H1 (cell line): ENCODE measurements at regions not wholly inside any gene's neighbourhood (a gene's known extent, or its start where the extent isn't known, plus 50 kb on each side); places are given as distances from the start of the nearest gene placed in this dataset.

Experiments used
- CTCF ChIA-PET: fragments of 300-600 bp; sonication (Branson Sonifier 250); formaldehyde crosslinking; loops from one replicate; lab custom pipeline; 2021; ENCODE audit not compliant: partially characterized antibody; lab: Charles Lee
- POLR2A ChIA-PET: fragments of 300-600 bp; sonication (Branson Sonifier 250); formaldehyde crosslinking; loops from one replicate; lab custom pipeline; 2021; ENCODE audit warnings: inconsistent platforms; ENCODE audit not compliant: partially characterized antibody; lab: Charles Lee
- DNase-seq, 2 experiments: peaks; one replicate each; pipeline versions ENCODE4 v3.0.0 to v3.0.0-alpha.2; 2010 to 2022; ENCODE audit warnings: low spot score in 2 of 2, low read depth in 1 of 2, mixed read lengths in 1 of 2
- FAIRE-seq: peaks from 2 replicates; lab custom pipeline; 2011; peaks lifted over from hg19 to GRCh38; lab: Jason Lieb, UNC
- H2AFZ ChIP-seq: 2 replicates; pipeline ENCODE4 v1.8.1; 2012; ENCODE audit warnings: low read length, inconsistent platforms
- H2AK5ac ChIP-seq: 2 replicates; pipeline ENCODE4 v1.6.1; 2013; ENCODE audit warnings: low read depth, low read length
- H2BK120ac ChIP-seq: replicated peaks from 2 replicates; pipeline ENCODE3; 2013; ENCODE audit warnings: low read depth, low read length, inconsistent platforms
- H2BK12ac ChIP-seq: 2 replicates; pipeline ENCODE4 v1.6.1; 2013; ENCODE audit warnings: low read depth, low read length
- H2BK15ac ChIP-seq: 2 replicates; pipeline ENCODE4 v1.6.1; 2013; ENCODE audit warnings: low read length
- H2BK20ac ChIP-seq: 2 replicates; pipeline ENCODE4 v1.6.1; 2013; ENCODE audit warnings: low read length
- H2BK5ac ChIP-seq: 2 replicates; pipeline ENCODE4 v1.6.1; 2013; ENCODE audit warnings: low read depth, low read length
- H3K14ac ChIP-seq: 2 replicates; pipeline ENCODE4 v1.6.1; 2013; ENCODE audit warnings: inconsistent platforms; ENCODE audit not compliant: insufficient read length
- H3K18ac ChIP-seq: 2 replicates; pipeline ENCODE4 v1.6.1; 2013; ENCODE audit warnings: low read length; ENCODE audit errors: extremely low read depth
- H3K23ac ChIP-seq: 2 replicates; pipeline ENCODE4 v1.6.1; 2013; ENCODE audit warnings: inconsistent platforms; ENCODE audit not compliant: insufficient read length
- H3K23me2 ChIP-seq: 2 replicates; pipeline ENCODE4 v1.6.1; 2013; ENCODE audit warnings: low read depth, low read length
- H3K27ac ChIP-seq: 2 replicates; pipeline ENCODE4 v1.6.1; 2011; ENCODE audit warnings: low read depth, low read length, inconsistent platforms
- H3K27me3 ChIP-seq, 4 experiments: replicated peaks in 1 of 4; 1 replicate in 1 of 4; 2 replicates in 3 of 4; pipeline versions ENCODE4 v1.6.1 to v1.8.1; 2011 to 2013; ENCODE audit warnings: low read length in 3 of 4, mild to moderate bottlenecking in 3 of 4, inconsistent platforms in 2 of 4, mixed read lengths in 2 of 4, moderate library complexity in 1 of 4; ENCODE audit not compliant: control insufficient read depth in 3 of 4, insufficient read depth in 3 of 4; ENCODE audit errors: extremely low read depth in 1 of 4
- H3K36me3 ChIP-seq, 4 experiments: 2 replicates each; pipeline versions ENCODE4 v1.6.1 to v1.8.1; 2011 to 2013; ENCODE audit warnings: mild to moderate bottlenecking in 4 of 4, low read length in 3 of 4, moderate library complexity in 2 of 4, control low read depth in 1 of 4, inconsistent platforms in 1 of 4; ENCODE audit not compliant: insufficient read depth in 4 of 4, control insufficient read depth in 2 of 4
- H3K4ac ChIP-seq: replicated peaks from 2 replicates; pipeline ENCODE3; 2013; ENCODE audit warnings: low read length, low read depth, mixed read lengths, inconsistent platforms; ENCODE audit not compliant: insufficient read length
- H3K4me1 ChIP-seq, 4 experiments: replicated peaks in 1 of 4; 1 replicate in 1 of 4; 2 replicates in 3 of 4; pipeline versions ENCODE4 v1.6.1 to v1.8.1; 2011 to 2013; ENCODE audit warnings: low read length in 3 of 4, inconsistent platforms in 2 of 4, mixed read lengths in 1 of 4; ENCODE audit not compliant: insufficient read depth in 4 of 4, control insufficient read depth in 3 of 4
- H3K4me2 ChIP-seq, 2 experiments: 2 replicates each; pipeline versions ENCODE4 v1.6.1 to v1.8.1; 2011 to 2013; ENCODE audit warnings: low read depth in 2 of 2, low read length in 2 of 2, control low read depth in 1 of 2, inconsistent platforms in 1 of 2, mild to moderate bottlenecking in 1 of 2; ENCODE audit not compliant: insufficient read depth in 1 of 2
- H3K4me3 ChIP-seq, 4 experiments: fragments of 200-600, 300-600 bp in 1 of 4; sonication (generic), shearing (Covaris generic), sonication (Bioruptor Twin) in 1 of 4; 2 replicates each; pipeline versions ENCODE4 v1.5.1 to v1.8.1; 2011 to 2016; ENCODE audit warnings: low read length in 4 of 4, low read depth in 3 of 4, control low read depth in 2 of 4, inconsistent platforms in 2 of 4, mild to moderate bottlenecking in 2 of 4, mixed read lengths in 1 of 4, moderate library complexity in 1 of 4; ENCODE audit not compliant: insufficient read depth in 2 of 4; ENCODE audit errors: extremely low read depth in 1 of 4
- H3K56ac ChIP-seq: replicated peaks from 2 replicates; pipeline ENCODE3; 2013; ENCODE audit warnings: low read depth, mild to moderate bottlenecking, mixed read lengths, low read length, inconsistent platforms; ENCODE audit not compliant: insufficient read length
- H3K79me1 ChIP-seq: 2 replicates; pipeline ENCODE4 v1.6.1; 2013; ENCODE audit warnings: low read depth, low read length, control low read depth
- H3K79me2 ChIP-seq, 2 experiments: 2 replicates each; pipeline versions ENCODE4 v1.6.1 to v1.8.1; 2012 to 2013; ENCODE audit warnings: low read length in 2 of 2, mild to moderate bottlenecking in 2 of 2, inconsistent platforms in 1 of 2; ENCODE audit not compliant: insufficient read depth in 2 of 2, control insufficient read depth in 1 of 2
- H3K9ac ChIP-seq, 4 experiments: replicated peaks in 1 of 4; 1 replicate in 1 of 4; 2 replicates in 3 of 4; pipeline versions ENCODE4 v1.6.1 to v1.8.1; 2011 to 2013; ENCODE audit warnings: low read depth in 3 of 4, low read length in 3 of 4, control low read depth in 2 of 4, mild to moderate bottlenecking in 2 of 4, moderate library complexity in 2 of 4, inconsistent platforms in 1 of 4; ENCODE audit errors: extremely low read depth in 1 of 4
- H3K9me3 ChIP-seq, 2 experiments: 2 replicates each; pipeline versions ENCODE4 v1.6.1 to v1.8.1; 2012 to 2013; ENCODE audit warnings: mild to moderate bottlenecking in 2 of 2, moderate library complexity in 2 of 2, control low read depth in 1 of 2, inconsistent platforms in 1 of 2, low read depth in 1 of 2, low read length in 1 of 2, mixed read lengths in 1 of 2; ENCODE audit not compliant: insufficient read depth in 2 of 2
- H4K20me1 ChIP-seq, 2 experiments: replicated peaks in 1 of 2; 2 replicates each; pipeline versions ENCODE3 to v1.8.1; 2011 to 2013; ENCODE audit warnings: inconsistent platforms in 2 of 2, low read length in 2 of 2, mild to moderate bottlenecking in 1 of 2; ENCODE audit not compliant: insufficient read depth in 2 of 2, control insufficient read depth in 1 of 2
- H4K5ac ChIP-seq: 2 replicates; pipeline ENCODE4 v1.6.1; 2013; ENCODE audit warnings: low read length, low read depth, mixed read lengths, inconsistent platforms; ENCODE audit not compliant: insufficient read length
- H4K8ac ChIP-seq: 2 replicates; pipeline ENCODE4 v1.8.0; 2013; ENCODE audit warnings: mild to moderate bottlenecking, moderate library complexity, low read length, inconsistent platforms; ENCODE audit not compliant: insufficient read depth; ENCODE audit errors: extremely low read depth
- H4K91ac ChIP-seq: replicated peaks from 2 replicates; pipeline ENCODE3; 2013; ENCODE audit warnings: low read length, mixed read lengths, inconsistent platforms; ENCODE audit not compliant: insufficient read length
- WGBS, 2 experiments: shearing (Covaris generic) in 1 of 2; methylation state at CpG; one replicate each; pipeline versions ENCODE4 v1.1.6 to v1.1.7; 2013 to 2015; ENCODE audit warnings: low lambda C conversion rate in 2 of 2, mixed read lengths in 2 of 2, inconsistent platforms in 1 of 2, low coverage in 1 of 2, missing lambda C conversion rate in 1 of 2; ENCODE audit not compliant: insufficient replicate concordance in 2 of 2, insufficient coverage in 1 of 2, insufficient read length in 1 of 2; ENCODE audit errors: extremely low coverage in 1 of 2, missing lambda C conversion rate in 1 of 2; 5-methylcytosine and 5-hydroxymethylcytosine counted together
- TF ChIP-seq, protein P1 (sequence below): fragments of 300-600 bp; sonication (generic); IDR thresholded peaks from 2 replicates; pipeline ENCODE4 v1.7.1; 2012; ENCODE audit warnings: low read length, moderate library complexity, mild to moderate bottlenecking, inconsistent platforms; ENCODE audit not compliant: insufficient replicate concordance

DNA sequence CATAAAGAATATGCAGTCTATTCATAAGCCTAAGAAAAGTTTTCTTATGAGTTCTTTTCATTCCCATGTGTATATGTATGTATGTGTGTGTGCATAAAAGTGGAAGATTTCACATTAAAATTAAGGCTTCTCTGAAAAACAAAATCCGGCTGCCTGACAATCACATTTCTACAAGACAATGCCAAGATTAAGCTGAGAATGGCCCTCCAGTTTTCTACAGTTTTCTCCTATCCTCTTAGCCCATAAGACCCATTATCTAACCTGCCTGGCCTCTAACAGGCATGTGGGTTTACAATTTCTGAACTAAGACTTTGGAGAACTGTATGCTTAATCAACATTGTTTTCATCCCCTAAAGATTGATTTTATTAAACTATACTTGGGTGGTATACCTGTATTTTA lies 446.0 kb upstream of the SEMA3A start:
- Histone ChIP-seq H3K27ac (no peak overlapping the region), H2AFZ (no peak overlapping the region), H2BK5ac (no peak overlapping the region), H3K4ac (no peak overlapping the region), H3K56ac (no peak overlapping the region), H3K4me2 (no peak overlapping the region; a peak in 1 of 4 replicates), H3K23me2 (no peaks in the 10 kb centered on the region), H4K8ac (no peak overlapping the region), H4K91ac (no peak overlapping the region), H3K4me1 (peaks cover 0 to 7% (median 2%) of the 10 kb centered on the region in 4 experiments; a peak in 4 of 7 replicates), H4K5ac (no peak overlapping the region), H4K20me1 (no peaks in the 10 kb centered on the region), H2BK12ac (no peak overlapping the region), H3K14ac (no peak overlapping the region), H3K79me2 (no peaks in the 10 kb centered on the region), H2BK15ac (no peak overlapping the region), H2BK120ac (no peak overlapping the region), H3K9ac (no peak overlapping the region), H3K27me3 (no peaks in the 10 kb centered on the region), H3K18ac (no peak overlapping the region), H2AK5ac (no peak overlapping the region), H3K4me3 (no peak overlapping the region), H3K36me3 (no peaks in the 10 kb centered on the region), H3K79me1 (no peaks in the 10 kb centered on the region), H3K23ac (no peak overlapping the region), H2BK20ac (no peak overlapping the region), H3K9me3 (no peaks in the 10 kb centered on the region)
- 43% methylated on average over 1 of the region's 1 CpG; no CpG with 5 or more reads in 1 of the 2 experiments for WGBS, 2 experiments
- POLR2A ChIA-PET = no interaction called here
- DNase-seq = no peak
- peak; percentile 66 for FAIRE-seq
- CTCF ChIA-PET = no interaction called here
- TF ChIP-seq, protein P1, sequence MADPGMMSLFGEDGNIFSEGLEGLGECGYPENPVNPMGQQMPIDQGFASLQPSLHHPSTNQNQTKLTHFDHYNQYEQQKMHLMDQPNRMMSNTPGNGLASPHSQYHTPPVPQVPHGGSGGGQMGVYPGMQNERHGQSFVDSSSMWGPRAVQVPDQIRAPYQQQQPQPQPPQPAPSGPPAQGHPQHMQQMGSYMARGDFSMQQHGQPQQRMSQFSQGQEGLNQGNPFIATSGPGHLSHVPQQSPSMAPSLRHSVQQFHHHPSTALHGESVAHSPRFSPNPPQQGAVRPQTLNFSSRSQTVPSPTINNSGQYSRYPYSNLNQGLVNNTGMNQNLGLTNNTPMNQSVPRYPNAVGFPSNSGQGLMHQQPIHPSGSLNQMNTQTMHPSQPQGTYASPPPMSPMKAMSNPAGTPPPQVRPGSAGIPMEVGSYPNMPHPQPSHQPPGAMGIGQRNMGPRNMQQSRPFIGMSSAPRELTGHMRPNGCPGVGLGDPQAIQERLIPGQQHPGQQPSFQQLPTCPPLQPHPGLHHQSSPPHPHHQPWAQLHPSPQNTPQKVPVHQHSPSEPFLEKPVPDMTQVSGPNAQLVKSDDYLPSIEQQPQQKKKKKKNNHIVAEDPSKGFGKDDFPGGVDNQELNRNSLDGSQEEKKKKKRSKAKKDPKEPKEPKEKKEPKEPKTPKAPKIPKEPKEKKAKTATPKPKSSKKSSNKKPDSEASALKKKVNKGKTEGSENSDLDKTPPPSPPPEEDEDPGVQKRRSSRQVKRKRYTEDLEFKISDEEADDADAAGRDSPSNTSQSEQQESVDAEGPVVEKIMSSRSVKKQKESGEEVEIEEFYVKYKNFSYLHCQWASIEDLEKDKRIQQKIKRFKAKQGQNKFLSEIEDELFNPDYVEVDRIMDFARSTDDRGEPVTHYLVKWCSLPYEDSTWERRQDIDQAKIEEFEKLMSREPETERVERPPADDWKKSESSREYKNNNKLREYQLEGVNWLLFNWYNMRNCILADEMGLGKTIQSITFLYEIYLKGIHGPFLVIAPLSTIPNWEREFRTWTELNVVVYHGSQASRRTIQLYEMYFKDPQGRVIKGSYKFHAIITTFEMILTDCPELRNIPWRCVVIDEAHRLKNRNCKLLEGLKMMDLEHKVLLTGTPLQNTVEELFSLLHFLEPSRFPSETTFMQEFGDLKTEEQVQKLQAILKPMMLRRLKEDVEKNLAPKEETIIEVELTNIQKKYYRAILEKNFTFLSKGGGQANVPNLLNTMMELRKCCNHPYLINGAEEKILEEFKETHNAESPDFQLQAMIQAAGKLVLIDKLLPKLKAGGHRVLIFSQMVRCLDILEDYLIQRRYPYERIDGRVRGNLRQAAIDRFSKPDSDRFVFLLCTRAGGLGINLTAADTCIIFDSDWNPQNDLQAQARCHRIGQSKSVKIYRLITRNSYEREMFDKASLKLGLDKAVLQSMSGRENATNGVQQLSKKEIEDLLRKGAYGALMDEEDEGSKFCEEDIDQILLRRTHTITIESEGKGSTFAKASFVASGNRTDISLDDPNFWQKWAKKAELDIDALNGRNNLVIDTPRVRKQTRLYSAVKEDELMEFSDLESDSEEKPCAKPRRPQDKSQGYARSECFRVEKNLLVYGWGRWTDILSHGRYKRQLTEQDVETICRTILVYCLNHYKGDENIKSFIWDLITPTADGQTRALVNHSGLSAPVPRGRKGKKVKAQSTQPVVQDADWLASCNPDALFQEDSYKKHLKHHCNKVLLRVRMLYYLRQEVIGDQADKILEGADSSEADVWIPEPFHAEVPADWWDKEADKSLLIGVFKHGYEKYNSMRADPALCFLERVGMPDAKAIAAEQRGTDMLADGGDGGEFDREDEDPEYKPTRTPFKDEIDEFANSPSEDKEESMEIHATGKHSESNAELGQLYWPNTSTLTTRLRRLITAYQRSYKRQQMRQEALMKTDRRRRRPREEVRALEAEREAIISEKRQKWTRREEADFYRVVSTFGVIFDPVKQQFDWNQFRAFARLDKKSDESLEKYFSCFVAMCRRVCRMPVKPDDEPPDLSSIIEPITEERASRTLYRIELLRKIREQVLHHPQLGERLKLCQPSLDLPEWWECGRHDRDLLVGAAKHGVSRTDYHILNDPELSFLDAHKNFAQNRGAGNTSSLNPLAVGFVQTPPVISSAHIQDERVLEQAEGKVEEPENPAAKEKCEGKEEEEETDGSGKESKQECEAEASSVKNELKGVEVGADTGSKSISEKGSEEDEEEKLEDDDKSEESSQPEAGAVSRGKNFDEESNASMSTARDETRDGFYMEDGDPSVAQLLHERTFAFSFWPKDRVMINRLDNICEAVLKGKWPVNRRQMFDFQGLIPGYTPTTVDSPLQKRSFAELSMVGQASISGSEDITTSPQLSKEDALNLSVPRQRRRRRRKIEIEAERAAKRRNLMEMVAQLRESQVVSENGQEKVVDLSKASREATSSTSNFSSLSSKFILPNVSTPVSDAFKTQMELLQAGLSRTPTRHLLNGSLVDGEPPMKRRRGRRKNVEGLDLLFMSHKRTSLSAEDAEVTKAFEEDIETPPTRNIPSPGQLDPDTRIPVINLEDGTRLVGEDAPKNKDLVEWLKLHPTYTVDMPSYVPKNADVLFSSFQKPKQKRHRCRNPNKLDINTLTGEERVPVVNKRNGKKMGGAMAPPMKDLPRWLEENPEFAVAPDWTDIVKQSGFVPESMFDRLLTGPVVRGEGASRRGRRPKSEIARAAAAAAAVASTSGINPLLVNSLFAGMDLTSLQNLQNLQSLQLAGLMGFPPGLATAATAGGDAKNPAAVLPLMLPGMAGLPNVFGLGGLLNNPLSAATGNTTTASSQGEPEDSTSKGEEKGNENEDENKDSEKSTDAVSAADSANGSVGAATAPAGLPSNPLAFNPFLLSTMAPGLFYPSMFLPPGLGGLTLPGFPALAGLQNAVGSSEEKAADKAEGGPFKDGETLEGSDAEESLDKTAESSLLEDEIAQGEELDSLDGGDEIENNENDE = no peak
